H1 (cell line): ENCODE measurements at regions not wholly inside any gene's neighbourhood (a gene's known extent, or its start where the extent isn't known, plus 50 kb on each side); places are given as distances from the start of the nearest gene placed in this dataset.

Source experiments
- CTCF ChIA-PET: fragments of 300-600 bp; sonication (Branson Sonifier 250); formaldehyde crosslinking; loops from one replicate; lab custom pipeline; 2021; ENCODE audit not compliant: partially characterized antibody; lab: Charles Lee
- POLR2A ChIA-PET: fragments of 300-600 bp; sonication (Branson Sonifier 250); formaldehyde crosslinking; loops from one replicate; lab custom pipeline; 2021; ENCODE audit warnings: inconsistent platforms; ENCODE audit not compliant: partially characterized antibody; lab: Charles Lee
- DNase-seq, 2 experiments: peaks; one replicate each; pipeline versions ENCODE4 v3.0.0 to v3.0.0-alpha.2; 2010 to 2022; ENCODE audit warnings: low spot score in 2 of 2, low read depth in 1 of 2, mixed read lengths in 1 of 2
- FAIRE-seq: peaks from 2 replicates; lab custom pipeline; 2011; peaks lifted over from hg19 to GRCh38; lab: Jason Lieb, UNC
- H2AFZ ChIP-seq: 2 replicates; pipeline ENCODE4 v1.8.1; 2012; ENCODE audit warnings: low read length, inconsistent platforms
- H2AK5ac ChIP-seq: 2 replicates; pipeline ENCODE4 v1.6.1; 2013; ENCODE audit warnings: low read depth, low read length
- H2BK120ac ChIP-seq: replicated peaks from 2 replicates; pipeline ENCODE3; 2013; ENCODE audit warnings: low read depth, low read length, inconsistent platforms
- H2BK12ac ChIP-seq: 2 replicates; pipeline ENCODE4 v1.6.1; 2013; ENCODE audit warnings: low read depth, low read length
- H2BK15ac ChIP-seq: 2 replicates; pipeline ENCODE4 v1.6.1; 2013; ENCODE audit warnings: low read length
- H2BK20ac ChIP-seq: 2 replicates; pipeline ENCODE4 v1.6.1; 2013; ENCODE audit warnings: low read length
- H2BK5ac ChIP-seq: 2 replicates; pipeline ENCODE4 v1.6.1; 2013; ENCODE audit warnings: low read depth, low read length
- H3K14ac ChIP-seq: 2 replicates; pipeline ENCODE4 v1.6.1; 2013; ENCODE audit warnings: inconsistent platforms; ENCODE audit not compliant: insufficient read length
- H3K18ac ChIP-seq: 2 replicates; pipeline ENCODE4 v1.6.1; 2013; ENCODE audit warnings: low read length; ENCODE audit errors: extremely low read depth
- H3K23ac ChIP-seq: 2 replicates; pipeline ENCODE4 v1.6.1; 2013; ENCODE audit warnings: inconsistent platforms; ENCODE audit not compliant: insufficient read length
- H3K23me2 ChIP-seq: 2 replicates; pipeline ENCODE4 v1.6.1; 2013; ENCODE audit warnings: low read depth, low read length
- H3K27ac ChIP-seq: 2 replicates; pipeline ENCODE4 v1.6.1; 2011; ENCODE audit warnings: low read depth, low read length, inconsistent platforms
- H3K27me3 ChIP-seq, 4 experiments: replicated peaks in 1 of 4; 1 replicate in 1 of 4; 2 replicates in 3 of 4; pipeline versions ENCODE4 v1.6.1 to v1.8.1; 2011 to 2013; ENCODE audit warnings: low read length in 3 of 4, mild to moderate bottlenecking in 3 of 4, inconsistent platforms in 2 of 4, mixed read lengths in 2 of 4, moderate library complexity in 1 of 4; ENCODE audit not compliant: control insufficient read depth in 3 of 4, insufficient read depth in 3 of 4; ENCODE audit errors: extremely low read depth in 1 of 4
- H3K36me3 ChIP-seq, 4 experiments: 2 replicates each; pipeline versions ENCODE4 v1.6.1 to v1.8.1; 2011 to 2013; ENCODE audit warnings: mild to moderate bottlenecking in 4 of 4, low read length in 3 of 4, moderate library complexity in 2 of 4, control low read depth in 1 of 4, inconsistent platforms in 1 of 4; ENCODE audit not compliant: insufficient read depth in 4 of 4, control insufficient read depth in 2 of 4
- H3K4ac ChIP-seq: replicated peaks from 2 replicates; pipeline ENCODE3; 2013; ENCODE audit warnings: low read length, low read depth, mixed read lengths, inconsistent platforms; ENCODE audit not compliant: insufficient read length
- H3K4me1 ChIP-seq, 4 experiments: replicated peaks in 1 of 4; 1 replicate in 1 of 4; 2 replicates in 3 of 4; pipeline versions ENCODE4 v1.6.1 to v1.8.1; 2011 to 2013; ENCODE audit warnings: low read length in 3 of 4, inconsistent platforms in 2 of 4, mixed read lengths in 1 of 4; ENCODE audit not compliant: insufficient read depth in 4 of 4, control insufficient read depth in 3 of 4
- H3K4me2 ChIP-seq, 2 experiments: 2 replicates each; pipeline versions ENCODE4 v1.6.1 to v1.8.1; 2011 to 2013; ENCODE audit warnings: low read depth in 2 of 2, low read length in 2 of 2, control low read depth in 1 of 2, inconsistent platforms in 1 of 2, mild to moderate bottlenecking in 1 of 2; ENCODE audit not compliant: insufficient read depth in 1 of 2
- H3K4me3 ChIP-seq, 4 experiments: fragments of 200-600, 300-600 bp in 1 of 4; sonication (generic), shearing (Covaris generic), sonication (Bioruptor Twin) in 1 of 4; 2 replicates each; pipeline versions ENCODE4 v1.5.1 to v1.8.1; 2011 to 2016; ENCODE audit warnings: low read length in 4 of 4, low read depth in 3 of 4, control low read depth in 2 of 4, inconsistent platforms in 2 of 4, mild to moderate bottlenecking in 2 of 4, mixed read lengths in 1 of 4, moderate library complexity in 1 of 4; ENCODE audit not compliant: insufficient read depth in 2 of 4; ENCODE audit errors: extremely low read depth in 1 of 4
- H3K56ac ChIP-seq: replicated peaks from 2 replicates; pipeline ENCODE3; 2013; ENCODE audit warnings: low read depth, mild to moderate bottlenecking, mixed read lengths, low read length, inconsistent platforms; ENCODE audit not compliant: insufficient read length
- H3K79me1 ChIP-seq: 2 replicates; pipeline ENCODE4 v1.6.1; 2013; ENCODE audit warnings: low read depth, low read length, control low read depth
- H3K79me2 ChIP-seq, 2 experiments: 2 replicates each; pipeline versions ENCODE4 v1.6.1 to v1.8.1; 2012 to 2013; ENCODE audit warnings: low read length in 2 of 2, mild to moderate bottlenecking in 2 of 2, inconsistent platforms in 1 of 2; ENCODE audit not compliant: insufficient read depth in 2 of 2, control insufficient read depth in 1 of 2
- H3K9ac ChIP-seq, 4 experiments: replicated peaks in 1 of 4; 1 replicate in 1 of 4; 2 replicates in 3 of 4; pipeline versions ENCODE4 v1.6.1 to v1.8.1; 2011 to 2013; ENCODE audit warnings: low read depth in 3 of 4, low read length in 3 of 4, control low read depth in 2 of 4, mild to moderate bottlenecking in 2 of 4, moderate library complexity in 2 of 4, inconsistent platforms in 1 of 4; ENCODE audit errors: extremely low read depth in 1 of 4
- H3K9me3 ChIP-seq, 2 experiments: 2 replicates each; pipeline versions ENCODE4 v1.6.1 to v1.8.1; 2012 to 2013; ENCODE audit warnings: mild to moderate bottlenecking in 2 of 2, moderate library complexity in 2 of 2, control low read depth in 1 of 2, inconsistent platforms in 1 of 2, low read depth in 1 of 2, low read length in 1 of 2, mixed read lengths in 1 of 2; ENCODE audit not compliant: insufficient read depth in 2 of 2
- H4K20me1 ChIP-seq, 2 experiments: replicated peaks in 1 of 2; 2 replicates each; pipeline versions ENCODE3 to v1.8.1; 2011 to 2013; ENCODE audit warnings: inconsistent platforms in 2 of 2, low read length in 2 of 2, mild to moderate bottlenecking in 1 of 2; ENCODE audit not compliant: insufficient read depth in 2 of 2, control insufficient read depth in 1 of 2
- H4K5ac ChIP-seq: 2 replicates; pipeline ENCODE4 v1.6.1; 2013; ENCODE audit warnings: low read length, low read depth, mixed read lengths, inconsistent platforms; ENCODE audit not compliant: insufficient read length
- H4K8ac ChIP-seq: 2 replicates; pipeline ENCODE4 v1.8.0; 2013; ENCODE audit warnings: mild to moderate bottlenecking, moderate library complexity, low read length, inconsistent platforms; ENCODE audit not compliant: insufficient read depth; ENCODE audit errors: extremely low read depth
- H4K91ac ChIP-seq: replicated peaks from 2 replicates; pipeline ENCODE3; 2013; ENCODE audit warnings: low read length, mixed read lengths, inconsistent platforms; ENCODE audit not compliant: insufficient read length
- ATF3 ChIP-seq: IDR thresholded peaks from 2 replicates; pipeline ENCODE4 v1.6.1; 2011; ENCODE audit warnings: low read depth, mild to moderate bottlenecking, low read length; ENCODE audit not compliant: insufficient read depth
- BRCA1 ChIP-seq: IDR thresholded peaks from 2 replicates; pipeline ENCODE4 v1.6.1; 2012; ENCODE audit warnings: low read depth, low read length, improper control_type of control experiment
- E2F6 ChIP-seq: IDR thresholded peaks from 2 replicates; pipeline ENCODE4 v1.6.1; 2012; ENCODE audit warnings: inconsistent platforms
- GABPA ChIP-seq: IDR thresholded peaks from 2 replicates; pipeline ENCODE4 v1.6.1; 2011; ENCODE audit warnings: mild to moderate bottlenecking, low read length, moderate library complexity, borderline replicate concordance; ENCODE audit not compliant: insufficient read depth
- HDAC6 ChIP-seq: IDR thresholded peaks from one replicate; pipeline ENCODE4 v1.7.1; 2012; ENCODE audit warnings: low read depth, mild to moderate bottlenecking, inconsistent platforms, low read length, moderate library complexity
- JUND ChIP-seq: IDR thresholded peaks from 2 replicates; pipeline ENCODE4 v1.6.1; 2011; ENCODE audit warnings: mild to moderate bottlenecking, improper control_type of control experiment, low read length
- MAX ChIP-seq: IDR thresholded peaks from 2 replicates; pipeline ENCODE4 v1.6.1; 2012; ENCODE audit warnings: inconsistent platforms
- PHF8 ChIP-seq: fragments of 200-600 bp; sonication (generic); conservative IDR thresholded peaks from 2 replicates; pipeline ENCODE4 v1.7.1; 2012; ENCODE audit warnings: low read depth, mild to moderate bottlenecking, inconsistent platforms, low read length, moderate library complexity
- POLR2A ChIP-seq, 2 experiments: IDR thresholded peaks; 1 replicate in 1 of 2; 2 replicates in 1 of 2; pipeline ENCODE4 v1.6.1; 2011; ENCODE audit warnings: low read depth in 2 of 2, low read length in 2 of 2, mild to moderate bottlenecking in 2 of 2; ENCODE audit errors: control extremely low read depth in 1 of 2
- SIN3A ChIP-seq, 2 experiments: IDR thresholded peaks in 1 of 2; conservative IDR thresholded peaks in 1 of 2; 2 replicates each; pipeline ENCODE4 v1.6.1; 2011 to 2012; ENCODE audit warnings: low read length in 2 of 2, improper control_type of control experiment in 1 of 2, low read depth in 1 of 2, mild to moderate bottlenecking in 1 of 2
- SIX5 ChIP-seq: IDR thresholded peaks from 2 replicates; pipeline ENCODE4 v1.6.1; 2011; ENCODE audit warnings: mild to moderate bottlenecking, low read depth, low read length
- SP4 ChIP-seq: IDR thresholded peaks from 2 replicates; pipeline ENCODE4 v1.6.1; 2012; ENCODE audit warnings: low read length, inconsistent platforms
- TCF12 ChIP-seq: IDR thresholded peaks from 2 replicates; pipeline ENCODE4 v1.6.1; 2011; ENCODE audit warnings: low read depth, mild to moderate bottlenecking, low read length
- WGBS, 2 experiments: shearing (Covaris generic) in 1 of 2; methylation state at CpG; one replicate each; pipeline versions ENCODE4 v1.1.6 to v1.1.7; 2013 to 2015; ENCODE audit warnings: low lambda C conversion rate in 2 of 2, mixed read lengths in 2 of 2, inconsistent platforms in 1 of 2, low coverage in 1 of 2, missing lambda C conversion rate in 1 of 2; ENCODE audit not compliant: insufficient replicate concordance in 2 of 2, insufficient coverage in 1 of 2, insufficient read length in 1 of 2; ENCODE audit errors: extremely low coverage in 1 of 2, missing lambda C conversion rate in 1 of 2; 5-methylcytosine and 5-hydroxymethylcytosine counted together

GRCh38 chr3:13222891-13223573 is 149.8 kb upstream of the IQSEC1 start:
- Histone ChIP-seq H4K8ac (no peak overlapping the region; the same call in 1 of the 2 replicates), H3K14ac (no peak overlapping the region), H3K27me3 (no peaks in the 10 kb centered on the region), H3K4me2 (no peak overlapping the region), H2BK15ac (no peak overlapping the region), H2BK5ac (no peak overlapping the region), H3K4me3 (no peak overlapping the region), H2AFZ (no peak overlapping the region), H3K27ac (no peak overlapping the region), H4K5ac (no peak overlapping the region), H3K4ac (no peak overlapping the region), H2BK120ac (no peak overlapping the region), H3K79me1 (no peaks in the 10 kb centered on the region), H2BK12ac (no peak overlapping the region), H2BK20ac (no peak overlapping the region), H3K18ac (no peak overlapping the region), H3K9me3 (no peaks in the 10 kb centered on the region), H3K4me1 (peaks cover 0 to 8% (median under 1%) of the 10 kb centered on the region in 4 experiments; a peak in 3 of 7 replicates), H3K56ac (no peak overlapping the region), H2AK5ac (no peak overlapping the region), H3K79me2 (no peaks in the 10 kb centered on the region), H4K91ac (no peak overlapping the region), H4K20me1 (no peaks in the 10 kb centered on the region), H3K23me2 (no peaks in the 10 kb centered on the region), H3K36me3 (no peaks in the 10 kb centered on the region), H3K9ac (no peak overlapping the region), H3K23ac (no peak overlapping the region)
- POLR2A ChIA-PET: no interaction called here
- WGBS, 2 experiments: 80% methylated on average over 10 of the region's 10 CpGs; no CpG with 5 or more reads in 1 of the 2 experiments
- DNase-seq (no peak), FAIRE-seq (no peak)
- CTCF ChIA-PET: interaction anchor here (0.6 to 2.5 kb wide), 11 partner anchors 9 to 238 kb away, joined by 3 to 9 read pairs (median 4); no protein-coding TSS in a partner anchor
- TF ChIP-seq MAX (no peak), SIN3A (conservative IDR thresholded peaks at IDR 0.05 in 1 of 2, IDR thresholded peaks at IDR 0.05 in 1 of 2; ENCODE audit: low read depth in 1 of 2, low read length in 2 of 2) (no peak), SIX5 (no peak), JUND (no peak), PHF8 (no peak), TCF12 (no peak), BRCA1 (no peak), SP4 (no peak), POLR2A (IDR thresholded peaks at IDR 0.05; ENCODE audit: control extremely low read depth in 1 of 2, low read depth in 2 of 2, low read length in 2 of 2) (no peak), E2F6 (no peak), GABPA (no peak), HDAC6 (no peak), ATF3 (no peak)
